Trophoblast cell (in vitro differentiated cells and primary cell): ENCODE measurements at regions not wholly inside any gene's neighbourhood (a gene's known extent, or its start where the extent isn't known, plus 50 kb on each side); places are given as distances from the start of the nearest gene placed in this dataset.

Experiments used
- DNase-seq, 2 donors: peaks; one replicate each; pipeline ENCODE4 v3.0.0-alpha.2; 2016
- H2AFZ ChIP-seq: 2 replicates; pipeline ENCODE4 v1.6.1; 2013; ENCODE audit warnings: low read length, moderate library complexity, mild to moderate bottlenecking; ENCODE audit not compliant: insufficient read depth, poor library complexity
- H2AK5ac ChIP-seq: 2 replicates; pipeline ENCODE4 v1.6.1; 2013; ENCODE audit warnings: mild to moderate bottlenecking, low read length
- H2BK120ac ChIP-seq: 2 replicates; pipeline ENCODE4 v1.6.1; 2013; ENCODE audit warnings: low read length, mild to moderate bottlenecking, moderate library complexity; ENCODE audit not compliant: insufficient read depth, poor library complexity
- H2BK12ac ChIP-seq: 2 replicates; pipeline ENCODE4 v1.6.1; 2013; ENCODE audit warnings: mild to moderate bottlenecking, low read length, moderate library complexity
- H2BK5ac ChIP-seq: 2 replicates; pipeline ENCODE4 v1.6.1; 2013; ENCODE audit warnings: low read length, low read depth, moderate library complexity, mild to moderate bottlenecking; ENCODE audit not compliant: poor library complexity
- H3K14ac ChIP-seq: 2 replicates; pipeline ENCODE4 v1.6.1; 2013; ENCODE audit warnings: mild to moderate bottlenecking, low read length
- H3K18ac ChIP-seq: 2 replicates; pipeline ENCODE4 v1.6.1; 2013; ENCODE audit warnings: mild to moderate bottlenecking, low read length
- H3K23ac ChIP-seq: 2 replicates; pipeline ENCODE4 v1.6.1; 2013; ENCODE audit warnings: low read length
- H3K27ac ChIP-seq: 2 replicates; pipeline ENCODE4 v1.5.1; 2013; ENCODE audit warnings: low read depth, mild to moderate bottlenecking, inconsistent platforms, low read length, moderate library complexity
- H3K27me3 ChIP-seq: 2 replicates; pipeline ENCODE4 v1.6.1; 2013; ENCODE audit warnings: inconsistent platforms, mild to moderate bottlenecking, low read length, moderate library complexity; ENCODE audit not compliant: insufficient read depth
- H3K36me3 ChIP-seq, 2 experiments: 1 replicate in 1 of 2; 2 replicates in 1 of 2; pipeline ENCODE4 v1.6.1; 2013; ENCODE audit warnings: low read length in 2 of 2, mild to moderate bottlenecking in 2 of 2, moderate library complexity in 1 of 2; ENCODE audit not compliant: insufficient read depth in 2 of 2, control insufficient read depth in 1 of 2
- H3K4ac ChIP-seq: 2 replicates; pipeline ENCODE4 v1.6.1; 2013; ENCODE audit warnings: low read depth, mild to moderate bottlenecking, low read length, moderate library complexity
- H3K4me1 ChIP-seq, 2 experiments: 1 replicate in 1 of 2; 2 replicates in 1 of 2; pipeline ENCODE4 v1.6.1; 2013; ENCODE audit warnings: low read length in 2 of 2, mild to moderate bottlenecking in 2 of 2, moderate library complexity in 1 of 2; ENCODE audit not compliant: insufficient read depth in 2 of 2, control insufficient read depth in 1 of 2
- H3K4me2 ChIP-seq: 2 replicates; pipeline ENCODE4 v1.6.1; 2013; ENCODE audit warnings: inconsistent platforms, mild to moderate bottlenecking, low read length, moderate library complexity
- H3K4me3 ChIP-seq: 2 replicates; pipeline ENCODE4 v1.5.1; 2013; ENCODE audit warnings: mild to moderate bottlenecking, low read depth, low read length, inconsistent platforms
- H3K79me1 ChIP-seq: one replicate; pipeline ENCODE4 v1.6.1; 2013; ENCODE audit warnings: low read length
- H3K79me2 ChIP-seq: 2 replicates; pipeline ENCODE4 v1.6.1; 2013; ENCODE audit warnings: low read length, mild to moderate bottlenecking; ENCODE audit not compliant: control insufficient read depth, insufficient read depth, poor library complexity
- H3K9ac ChIP-seq: 2 replicates; pipeline ENCODE4 v1.6.1; 2013; ENCODE audit warnings: mild to moderate bottlenecking, low read length
- H3K9me3 ChIP-seq: 2 replicates; pipeline ENCODE4 v1.6.1; 2013; ENCODE audit warnings: low read depth, mild to moderate bottlenecking, control low read depth, inconsistent platforms, low read length; ENCODE audit not compliant: insufficient read depth
- H4K12ac ChIP-seq: 2 replicates; pipeline ENCODE4 v1.6.1; 2013; ENCODE audit warnings: low read depth, mild to moderate bottlenecking, low read length, moderate library complexity
- H4K8ac ChIP-seq: 2 replicates; pipeline ENCODE4 v1.6.1; 2013; ENCODE audit warnings: low read depth, mild to moderate bottlenecking, low read length, moderate library complexity
- H4K91ac ChIP-seq: one replicate; pipeline ENCODE4 v1.6.1; 2013; ENCODE audit warnings: low read depth, mild to moderate bottlenecking, low read length, moderate library complexity
- WGBS: extraction: QIAGEN DNeasy Blood & Tissue Kit; methylation state at CpG from one replicate; pipeline ENCODE4 v1.1.7; 2013; ENCODE audit warnings: missing lambda C conversion rate; ENCODE audit not compliant: insufficient read length, insufficient coverage; ENCODE audit errors: extremely low coverage; 5-methylcytosine and 5-hydroxymethylcytosine counted together

GRCh38 chr20:39658662-39659409 lies 696.7 kb downstream of the DHX35 start:
- Histone ChIP-seq H3K79me1 (no peaks in the 10 kb centered on the region), H3K18ac (no peak overlapping the region), H2AFZ (no peak overlapping the region), H3K9ac (no peak overlapping the region), H2BK120ac (no peak overlapping the region), H3K23ac (no peak overlapping the region), H3K9me3 (no peaks in the 10 kb centered on the region), H3K36me3 (no peaks in the 10 kb centered on the region), H3K14ac (no peak overlapping the region), H3K79me2 (no peaks in the 10 kb centered on the region), H3K4me3 (no peak overlapping the region), H3K4me2 (no peak overlapping the region), H2AK5ac (no peak overlapping the region), H3K4ac (no peak overlapping the region), H4K91ac (no peak overlapping the region), H2BK5ac (no peak overlapping the region), H3K27me3 (no peaks in the 10 kb centered on the region), H3K4me1 (no peaks in the 10 kb centered on the region), H2BK12ac (no peak overlapping the region), H4K12ac (no peak overlapping the region), H4K8ac (no peak overlapping the region), H3K27ac (no peak overlapping the region)
- no CpG with 5 or more reads among the region's 9 CpGs for WGBS
- DNase-seq: no peak

- Histone ChIP-seq H3K79me1 (no peaks in the 10 kb centered on the region), H3K4me2 (no peak overlapping the region), H3K27ac (no peak overlapping the region), H3K18ac (no peak overlapping the region), H3K23ac (no peak overlapping the region), H2AFZ (no peak overlapping the region), H3K79me2 (no peaks in the 10 kb centered on the region), H3K4me3 (no peak overlapping the region), H2BK12ac (no peak overlapping the region), H3K4ac (no peak overlapping the region), H2BK120ac (no peak overlapping the region), H3K9me3 (peaks cover 5% of the 10 kb centered on the region), H2AK5ac (no peak overlapping the region), H2BK5ac (no peak overlapping the region), H4K8ac (no peak overlapping the region), H3K14ac (no peak overlapping the region), H4K12ac (no peak overlapping the region), H3K4me1 (no peaks in the 10 kb centered on the region), H4K91ac (no peak overlapping the region), H3K36me3 (no peaks in the 10 kb centered on the region), H3K9ac (no peak overlapping the region), H3K27me3 (no peaks in the 10 kb centered on the region)
- no CpG with 5 or more reads among the region's 4 CpGs for WGBS
- no peak for DNase-seq
Observed at GRCh38 chr20:39654171-39654570, 692.0 kb downstream of the DHX35 start.

GRCh38 chr20:39651645-39652325 lies 689.6 kb downstream of the DHX35 start:
- H3K36me3 ChIP-seq: no peaks in the 10 kb centered on the region
- no peak overlapping the region for H2AFZ ChIP-seq
- H3K4ac ChIP-seq: no peak overlapping the region
- no peaks in the 10 kb centered on the region for H3K27me3 ChIP-seq
- no peak overlapping the region for H3K27ac ChIP-seq
- H3K4me2 ChIP-seq: no peak overlapping the region
- no peak overlapping the region for H2BK120ac ChIP-seq
- H3K9me3 ChIP-seq: peaks cover 5% of the 10 kb centered on the region
- no peak overlapping the region for H3K23ac ChIP-seq
- H4K8ac ChIP-seq: no peak overlapping the region
- H2AK5ac ChIP-seq: no peak overlapping the region
- DNase-seq: no peak
- H4K91ac ChIP-seq: no peak overlapping the region
- H3K79me2 ChIP-seq: no peaks in the 10 kb centered on the region
- no peaks in the 10 kb centered on the region for H3K4me1 ChIP-seq
- H3K14ac ChIP-seq: no peak overlapping the region
- WGBS: no CpG with 5 or more reads among the region's 9 CpGs
- H2BK5ac ChIP-seq: no peak overlapping the region
- H3K18ac ChIP-seq: no peak overlapping the region
- no peak overlapping the region for H2BK12ac ChIP-seq
- H3K4me3 ChIP-seq: no peak overlapping the region
- no peak overlapping the region for H4K12ac ChIP-seq
- no peak overlapping the region for H3K9ac ChIP-seq
- no peaks in the 10 kb centered on the region for H3K79me1 ChIP-seq

GRCh38 chr20:39646874-39647413 lies 684.8 kb downstream of the DHX35 start:
- Histone ChIP-seq H3K4me1 (peaks cover 6 to 10% of the 10 kb centered on the region in 2 experiments), H4K8ac (no peak overlapping the region), H3K36me3 (no peaks in the 10 kb centered on the region), H3K27me3 (no peaks in the 10 kb centered on the region), H3K27ac (no peak overlapping the region), H3K18ac (no peak overlapping the region), H3K4me2 (no peak overlapping the region), H2BK12ac (no peak overlapping the region), H3K79me2 (no peaks in the 10 kb centered on the region), H3K9me3 (peaks cover 2% of the 10 kb centered on the region), H3K14ac (no peak overlapping the region), H2BK5ac (no peak overlapping the region), H3K4ac (no peak overlapping the region), H3K4me3 (no peak overlapping the region), H4K12ac (no peak overlapping the region), H3K23ac (no peak overlapping the region), H2BK120ac (no peak overlapping the region), H4K91ac (no peak overlapping the region), H3K79me1 (no peaks in the 10 kb centered on the region), H3K9ac (no peak overlapping the region), H2AFZ (no peak overlapping the region), H2AK5ac (no peak overlapping the region)
- no CpG with 5 or more reads among the region's 7 CpGs for WGBS
- no peak for DNase-seq
